ENCODE measurements at regions not wholly inside any gene's neighbourhood (a gene's known extent, or its start where the extent isn't known, plus 50 kb on each side); places are given as distances from the start of the nearest gene placed in this dataset.

DNA sequence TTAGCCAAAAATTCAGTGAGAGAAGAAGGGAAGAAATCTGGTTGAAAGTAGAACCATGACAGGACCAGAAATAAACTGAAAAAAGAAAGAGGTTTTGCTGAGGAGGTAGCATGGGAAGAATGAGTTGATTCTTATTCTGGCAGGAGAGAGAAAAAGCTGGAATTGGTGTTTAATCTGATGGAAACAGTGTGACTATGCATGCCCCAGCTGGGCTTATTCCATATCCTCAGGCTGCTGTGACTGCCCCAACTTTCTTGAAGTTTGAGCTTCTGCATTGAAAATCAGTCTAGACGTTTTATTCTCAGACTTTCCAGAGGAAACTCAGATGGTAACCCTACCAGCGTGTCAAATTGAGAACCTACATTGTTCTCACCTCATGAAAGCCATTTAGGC lies 352.5 kb upstream of the DCBLD2 start:
- no peak for TF ChIP-seq POLR2A (IDR thresholded peaks at IDR 0.05)
- TF ChIP-seq CTCF (IDR thresholded peaks at IDR 0.05): no peak

Data from esophagus squamous epithelium (tissue), 4 donors.